ENCODE measurements at regions not wholly inside any gene's neighbourhood (a gene's known extent, or its start where the extent isn't known, plus 50 kb on each side); places are given as distances from the start of the nearest gene placed in this dataset.

DNA sequence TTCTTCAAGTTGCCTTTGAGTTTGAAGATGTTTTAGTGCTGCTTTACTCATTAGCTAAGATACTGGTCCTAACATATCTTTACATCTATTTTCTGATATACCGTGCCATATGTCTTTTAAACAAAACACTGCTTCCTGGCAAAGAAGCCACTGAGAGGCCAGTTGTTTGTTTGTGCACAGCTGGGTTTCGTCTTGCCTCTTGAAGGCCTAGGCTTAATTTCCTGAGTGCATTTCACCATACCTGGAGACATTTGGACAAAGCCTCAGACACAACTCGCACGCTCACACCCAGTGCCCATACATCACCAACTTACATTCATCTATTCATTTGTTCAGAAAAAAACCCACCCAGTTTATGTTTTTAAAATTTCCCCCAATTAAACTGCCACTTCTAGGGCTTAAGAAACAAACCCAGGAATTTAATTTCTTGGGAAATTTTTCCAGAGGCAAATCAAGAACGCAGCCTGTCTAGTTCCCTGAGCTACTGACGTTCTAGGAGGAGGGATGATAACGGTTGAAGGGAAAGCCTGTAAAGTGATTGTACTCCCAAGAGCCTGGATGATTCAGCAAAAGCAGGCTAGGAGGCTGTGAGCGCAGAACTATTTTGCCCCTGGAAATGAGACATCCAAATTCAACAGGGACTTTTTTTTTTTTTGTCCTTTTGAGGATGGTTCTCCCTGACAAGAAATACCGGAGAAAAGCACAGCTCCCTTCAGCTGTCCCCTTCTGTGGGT lies 77.7 kb downstream of the OLIG3 start:
- Histone ChIP-seq H3K4me1 (ENCODE audit: control insufficient read depth, insufficient read depth, low read length) (peaks cover 4% of the 10 kb centered on the region), H4K20me1 (ENCODE audit: control insufficient read depth, insufficient read depth) (no peaks in the 10 kb centered on the region), H3K4me3 (no peak overlapping the region), H3K4me2 (ENCODE audit: control insufficient read depth, insufficient read depth) (no peak overlapping the region), H3K27ac (ENCODE audit: control insufficient read depth, insufficient read depth) (no peak overlapping the region), H3K27me3 (replicated peaks in 1 of 2; ENCODE audit: control insufficient read depth in 2 of 2, insufficient read depth in 2 of 2, low read length in 1 of 2) (peaks cover 0 to 3% of the 10 kb centered on the region in 2 experiments; a peak in 1 of 4 replicates), H3K79me2 (ENCODE audit: control insufficient read depth, insufficient read depth, low read length) (no peaks in the 10 kb centered on the region), H3K9me3 (replicated peaks; ENCODE audit: control insufficient read depth, insufficient read depth, low read length) (no peaks in the 10 kb centered on the region), H3K9ac (ENCODE audit: control insufficient read depth, insufficient read depth, low read length) (no peak overlapping the region), H3K36me3 (ENCODE audit: control insufficient read depth in 2 of 2, insufficient read depth in 2 of 2, low read length in 1 of 2) (no peaks in the 10 kb centered on the region), H2AFZ (ENCODE audit: control insufficient read depth, low read depth, low read length) (no peak overlapping the region)
- WGBS (ENCODE audit: insufficient coverage, insufficient replicate concordance, low lambda C conversion rate, missing lambda C conversion rate): 86% methylated on average over 9 of the region's 9 CpGs
- intact Hi-C loops (cut with micrococcal nuclease; ENCODE audit: unreplicated experiment): loop anchor here (5.0 kb wide), 1 partner anchor 226 kb away; no protein-coding TSS in a partner anchor
- ChIA-PET CTCF (interaction anchor here (0.6 to 6.8 kb wide), 16 partner anchors 10 to 346 kb away, joined by 3 to 77 read pairs (median 4); no protein-coding TSS in a partner anchor), POLR2A (interaction anchor here (0.6 kb wide), 1 partner anchor 191 kb away, joined by 3 read pairs; no protein-coding TSS in a partner anchor), SMC1A (ENCODE audit: uncharacterized antibody, unreplicated experiment) (interaction anchor here (0.7 to 5.7 kb wide), 18 partner anchors 10 to 529 kb away, joined by 3 to 49 read pairs (median 5); no protein-coding TSS in a partner anchor), RAD21 (ENCODE audit: unreplicated experiment) (interaction anchor here (1.1 to 2.2 kb wide), 8 partner anchors 15 to 555 kb away, joined by 3 to 7 read pairs (median 4); no protein-coding TSS in a partner anchor)
- no peak for DNase-seq (ENCODE audit: low read depth, low spot score)
- FAIRE-seq: no peak
- BruUV-seq (replicated peaks): no TSS peak
- no peak for ATAC-seq
- in situ Hi-C loops (cut with MboI): loop anchor here (5.0 kb wide), 1 partner anchor 334 kb away; no protein-coding TSS in a partner anchor
- no peak for TF ChIP-seq NR2C1 (IDR thresholded peaks at IDR 0.05)
- TF ChIP-seq, protein P1, sequence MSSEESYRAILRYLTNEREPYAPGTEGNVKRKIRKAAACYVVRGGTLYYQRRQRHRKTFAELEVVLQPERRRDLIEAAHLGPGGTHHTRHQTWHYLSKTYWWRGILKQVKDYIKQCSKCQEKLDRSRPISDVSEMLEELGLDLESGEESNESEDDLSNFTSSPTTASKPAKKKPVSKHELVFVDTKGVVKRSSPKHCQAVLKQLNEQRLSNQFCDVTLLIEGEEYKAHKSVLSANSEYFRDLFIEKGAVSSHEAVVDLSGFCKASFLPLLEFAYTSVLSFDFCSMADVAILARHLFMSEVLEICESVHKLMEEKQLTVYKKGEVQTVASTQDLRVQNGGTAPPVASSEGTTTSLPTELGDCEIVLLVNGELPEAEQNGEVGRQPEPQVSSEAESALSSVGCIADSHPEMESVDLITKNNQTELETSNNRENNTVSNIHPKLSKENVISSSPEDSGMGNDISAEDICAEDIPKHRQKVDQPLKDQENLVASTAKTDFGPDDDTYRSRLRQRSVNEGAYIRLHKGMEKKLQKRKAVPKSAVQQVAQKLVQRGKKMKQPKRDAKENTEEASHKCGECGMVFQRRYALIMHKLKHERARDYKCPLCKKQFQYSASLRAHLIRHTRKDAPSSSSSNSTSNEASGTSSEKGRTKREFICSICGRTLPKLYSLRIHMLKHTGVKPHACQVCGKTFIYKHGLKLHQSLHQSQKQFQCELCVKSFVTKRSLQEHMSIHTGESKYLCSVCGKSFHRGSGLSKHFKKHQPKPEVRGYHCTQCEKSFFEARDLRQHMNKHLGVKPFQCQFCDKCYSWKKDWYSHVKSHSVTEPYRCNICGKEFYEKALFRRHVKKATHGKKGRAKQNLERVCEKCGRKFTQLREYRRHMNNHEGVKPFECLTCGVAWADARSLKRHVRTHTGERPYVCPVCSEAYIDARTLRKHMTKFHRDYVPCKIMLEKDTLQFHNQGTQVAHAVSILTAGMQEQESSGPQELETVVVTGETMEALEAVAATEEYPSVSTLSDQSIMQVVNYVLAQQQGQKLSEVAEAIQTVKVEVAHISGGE (CRISPR knock-in tag; IDR thresholded peaks at IDR 0.05): no peak
- TF ChIP-seq ZNF384 (IDR thresholded peaks at IDR 0.05; ENCODE audit: borderline replicate concordance, low read depth, low read length): no peak
- no peak for TF ChIP-seq RAD51 (IDR thresholded peaks at IDR 0.05)
- no peak for TF ChIP-seq CBX5 (IDR thresholded peaks at IDR 0.05; ENCODE audit: low read depth)
- no peak for TF ChIP-seq STAT3 (IDR thresholded peaks at IDR 0.05; ENCODE audit: low read depth, low read length)
- TF ChIP-seq CREM (IDR thresholded peaks at IDR 0.05; ENCODE audit: low read depth): no peak
- TF ChIP-seq EGR1 (IDR thresholded peaks at IDR 0.05; ENCODE audit: borderline replicate concordance in 1 of 2, low read depth in 2 of 2, low read length in 2 of 2): no peak
- TF ChIP-seq, protein P2, sequence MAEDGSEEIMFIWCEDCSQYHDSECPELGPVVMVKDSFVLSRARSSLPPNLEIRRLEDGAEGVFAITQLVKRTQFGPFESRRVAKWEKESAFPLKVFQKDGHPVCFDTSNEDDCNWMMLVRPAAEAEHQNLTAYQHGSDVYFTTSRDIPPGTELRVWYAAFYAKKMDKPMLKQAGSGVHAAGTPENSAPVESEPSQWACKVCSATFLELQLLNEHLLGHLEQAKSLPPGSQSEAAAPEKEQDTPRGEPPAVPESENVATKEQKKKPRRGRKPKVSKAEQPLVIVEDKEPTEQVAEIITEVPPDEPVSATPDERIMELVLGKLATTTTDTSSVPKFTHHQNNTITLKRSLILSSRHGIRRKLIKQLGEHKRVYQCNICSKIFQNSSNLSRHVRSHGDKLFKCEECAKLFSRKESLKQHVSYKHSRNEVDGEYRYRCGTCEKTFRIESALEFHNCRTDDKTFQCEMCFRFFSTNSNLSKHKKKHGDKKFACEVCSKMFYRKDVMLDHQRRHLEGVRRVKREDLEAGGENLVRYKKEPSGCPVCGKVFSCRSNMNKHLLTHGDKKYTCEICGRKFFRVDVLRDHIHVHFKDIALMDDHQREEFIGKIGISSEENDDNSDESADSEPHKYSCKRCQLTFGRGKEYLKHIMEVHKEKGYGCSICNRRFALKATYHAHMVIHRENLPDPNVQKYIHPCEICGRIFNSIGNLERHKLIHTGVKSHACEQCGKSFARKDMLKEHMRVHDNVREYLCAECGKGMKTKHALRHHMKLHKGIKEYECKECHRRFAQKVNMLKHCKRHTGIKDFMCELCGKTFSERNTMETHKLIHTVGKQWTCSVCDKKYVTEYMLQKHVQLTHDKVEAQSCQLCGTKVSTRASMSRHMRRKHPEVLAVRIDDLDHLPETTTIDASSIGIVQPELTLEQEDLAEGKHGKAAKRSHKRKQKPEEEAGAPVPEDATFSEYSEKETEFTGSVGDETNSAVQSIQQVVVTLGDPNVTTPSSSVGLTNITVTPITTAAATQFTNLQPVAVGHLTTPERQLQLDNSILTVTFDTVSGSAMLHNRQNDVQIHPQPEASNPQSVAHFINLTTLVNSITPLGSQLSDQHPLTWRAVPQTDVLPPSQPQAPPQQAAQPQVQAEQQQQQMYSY (CRISPR knock-in tag; IDR thresholded peaks at IDR 0.05): no peak
- TF ChIP-seq IRF4 (IDR thresholded peaks at IDR 0.05; ENCODE audit: low read depth, low read length): no peak
- no peak for TF ChIP-seq EED (IDR thresholded peaks at IDR 0.05; ENCODE audit: low read depth)
- TF ChIP-seq NBN (IDR thresholded peaks at IDR 0.05): no peak
- no peak for TF ChIP-seq MEF2A (IDR thresholded peaks at IDR 0.05; ENCODE audit: insufficient read depth, low read depth, low read length)
- TF ChIP-seq TARDBP (IDR thresholded peaks at IDR 0.05; ENCODE audit: borderline replicate concordance): no peak
- no peak for TF ChIP-seq SMC3 (IDR thresholded peaks at IDR 0.05; ENCODE audit: borderline replicate concordance, low read length)
- TF ChIP-seq BACH1 (IDR thresholded peaks at IDR 0.05; ENCODE audit: borderline replicate concordance): no peak
- no peak for TF ChIP-seq MYC (IDR thresholded peaks at IDR 0.05; ENCODE audit: insufficient read depth, insufficient read length, insufficient replicate concordance, low read length, severe bottlenecking)
- no peak for TF ChIP-seq POLR2A (IDR thresholded peaks at IDR 0.05; ENCODE audit: low read depth, low read length)

Data from GM12878 (cell line).